GM18499 (cell line): ENCODE measurements at regions not wholly inside any gene's neighbourhood (a gene's known extent, or its start where the extent isn't known, plus 50 kb on each side); places are given as distances from the start of the nearest gene placed in this dataset.

Experiments
- ATAC-seq: cut with Tn5 transposase; IDR thresholded peaks from one replicate; pipeline ENCODE4 v1.9.1; 2021; ENCODE audit warnings: moderate number of reproducible peaks; ENCODE audit not compliant: insufficient read depth, unreplicated experiment

DNA sequence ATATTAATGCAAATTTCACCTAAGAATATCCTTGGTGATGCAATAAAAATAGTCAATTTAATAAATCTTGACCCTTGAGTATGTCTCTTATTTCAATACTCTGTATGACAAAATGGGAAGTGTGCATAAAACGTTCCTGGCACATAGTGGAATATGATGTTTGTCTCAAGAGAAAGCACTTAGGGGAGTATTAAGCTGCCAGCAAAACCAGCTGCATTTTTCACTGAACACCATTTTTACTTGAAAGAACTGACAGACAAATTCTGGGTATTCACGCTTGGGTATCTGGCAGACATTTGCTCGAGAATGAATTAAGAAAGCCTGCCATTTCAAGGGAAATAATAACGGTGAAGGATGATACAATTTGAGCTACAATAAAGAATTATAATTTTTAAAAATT is 364.8 kb downstream of the SOX9 start:
- ATAC-seq: no peak

DNA sequence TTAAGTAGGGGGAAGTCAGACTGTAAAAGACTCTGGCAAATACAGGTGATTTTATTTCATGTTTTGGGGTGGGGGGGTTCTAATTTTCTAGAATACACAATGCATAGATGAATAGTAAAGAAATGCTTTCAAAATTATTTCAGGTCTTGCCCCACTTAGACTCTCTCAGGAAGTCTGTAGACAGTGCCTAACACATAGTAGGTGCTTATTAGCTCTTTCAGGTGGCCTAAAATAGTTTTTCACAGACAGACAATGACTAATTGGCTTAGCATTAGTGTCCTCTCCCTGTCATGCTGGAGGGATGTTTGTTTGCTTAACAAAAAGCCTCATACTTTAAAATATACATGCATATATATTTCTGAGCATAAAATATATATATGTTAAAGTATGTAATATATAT is 366.0 kb downstream of the SOX9 start:
- ATAC-seq: no peak

DNA sequence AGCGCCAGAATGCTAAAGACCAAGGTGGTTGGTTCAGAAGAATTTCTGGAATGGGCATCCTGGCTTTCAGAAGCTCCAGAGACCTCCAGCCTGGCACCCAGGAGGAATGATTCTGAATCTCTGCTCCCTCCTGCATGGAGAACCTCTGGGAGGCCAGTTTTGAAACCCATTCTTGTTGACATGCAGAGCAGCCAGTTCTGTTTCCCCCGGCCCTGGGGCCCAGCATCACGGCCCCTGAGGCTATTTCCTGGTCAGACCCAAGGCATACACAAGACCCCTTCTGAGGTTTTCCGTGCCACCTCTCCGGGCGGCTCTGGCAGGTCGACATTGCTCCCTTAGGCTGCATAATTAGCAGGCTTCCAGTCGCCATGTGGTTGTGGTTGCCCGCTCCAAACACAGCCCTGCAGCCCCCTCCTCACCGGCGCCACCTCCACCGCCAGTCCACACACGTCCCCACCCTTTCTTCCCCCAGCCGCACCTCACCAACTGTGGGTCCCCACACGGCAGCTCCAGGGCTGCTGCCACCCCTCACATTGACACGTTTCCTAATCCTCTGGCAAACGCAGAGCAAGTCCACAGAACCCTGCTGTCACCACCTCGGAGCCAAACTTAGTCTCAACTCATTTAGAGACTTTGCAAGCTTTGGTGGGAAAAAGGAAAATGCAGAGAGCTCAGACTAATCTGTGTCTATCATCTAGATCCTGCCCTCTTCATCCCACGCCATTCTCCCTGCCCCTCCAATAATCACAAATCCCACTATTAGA is 367.1 kb downstream of the SOX9 start:
- no peak for ATAC-seq

GRCh38 chr17:72488555-72489271 is 367.9 kb downstream of the SOX9 start:
- no peak for ATAC-seq

DNA sequence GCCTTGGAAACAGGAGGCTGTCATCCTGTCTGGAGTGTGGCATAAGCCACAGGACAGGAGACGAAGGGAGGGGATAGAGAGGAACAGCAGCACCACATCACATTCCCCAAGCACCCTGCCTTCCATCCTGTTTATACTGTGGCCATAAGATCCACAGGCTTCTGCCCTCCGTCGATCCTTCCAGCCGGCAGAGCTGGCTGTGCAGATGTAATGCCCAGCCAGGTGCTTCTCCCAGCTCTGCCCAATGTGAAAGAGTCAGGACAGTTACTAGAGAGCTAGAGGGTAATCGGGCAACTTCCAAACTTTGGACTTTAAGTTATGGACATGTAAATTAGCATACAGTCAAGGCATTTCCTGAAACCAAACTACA is 368.4 kb downstream of the SOX9 start:
- no peak for ATAC-seq

- ATAC-seq: no peak
These were observed 370.3 kb downstream of the SOX9 start for GRCh38 chr17:72491102-72491501.

- ATAC-seq: no peak
These were observed 371.7 kb downstream of the SOX9 start for GRCh38 chr17:72492494-72492893.

DNA sequence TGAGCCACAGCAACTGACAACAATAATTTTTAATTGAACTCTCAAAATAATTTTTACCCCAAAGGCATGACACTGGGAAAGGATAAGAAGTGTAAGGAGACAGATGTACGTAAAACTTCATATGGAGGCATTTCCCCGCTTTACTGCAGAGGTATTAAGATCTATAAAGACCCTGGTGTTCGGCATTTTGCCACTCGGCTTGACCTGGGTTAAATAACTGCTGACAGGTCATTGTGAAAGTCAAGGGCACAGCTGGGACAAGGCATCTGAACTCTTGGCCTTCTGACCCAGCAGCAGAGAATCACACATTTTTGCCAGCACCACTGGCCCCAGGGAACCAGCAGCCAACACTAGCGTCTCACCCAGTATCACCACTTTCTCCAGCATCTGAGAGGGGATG is 372.1 kb downstream of the SOX9 start:
- ATAC-seq: no peak

DNA sequence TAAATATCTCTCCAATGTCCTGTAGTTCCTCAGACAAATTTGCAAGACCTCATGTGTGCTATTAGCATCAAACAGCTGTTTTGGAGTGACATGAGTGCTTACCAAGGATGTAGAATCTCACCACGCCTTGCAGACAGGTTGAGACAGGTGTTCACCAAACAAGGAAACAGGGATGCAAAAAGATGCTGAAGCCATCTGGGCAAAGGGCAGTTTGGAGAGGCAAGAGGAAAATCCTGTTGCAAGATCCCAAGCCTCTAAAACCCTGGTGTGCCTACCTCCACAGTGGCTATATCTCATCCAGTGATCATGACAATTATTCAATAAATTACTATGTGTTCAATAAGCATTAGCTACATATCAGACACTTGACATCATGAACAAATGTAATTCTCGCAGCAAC is 373.7 kb downstream of the SOX9 start:
- ATAC-seq: no peak

DNA sequence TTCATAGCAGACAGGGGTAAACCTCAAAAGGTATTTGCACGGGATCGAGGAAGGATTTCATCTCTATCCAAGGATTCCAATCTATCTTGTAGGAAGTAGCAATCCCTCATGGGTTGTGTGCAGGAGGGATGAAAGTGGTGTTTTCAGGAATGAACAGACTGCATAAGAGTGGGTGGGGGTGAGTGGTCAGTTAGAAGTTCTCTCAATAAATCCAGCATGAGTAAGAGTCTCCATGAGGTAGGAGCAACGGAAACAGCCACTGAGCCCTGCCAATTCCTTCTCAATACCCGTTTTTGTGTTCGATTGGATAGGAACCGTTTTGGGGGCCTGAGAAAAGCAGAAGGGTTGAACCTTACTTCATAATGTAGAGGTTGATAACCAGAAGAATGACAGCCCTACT is 375.6 kb downstream of the SOX9 start:
- no peak for ATAC-seq

GRCh38 chr17:72497915-72498314 is 377.1 kb downstream of the SOX9 start:
- ATAC-seq: no peak

GRCh38 chr17:72498364-72499210 is 377.8 kb downstream of the SOX9 start:
- no peak for ATAC-seq

- ATAC-seq: no peak
These were observed 380.9 kb downstream of the SOX9 start for GRCh38 chr17:72501404-72502370.

DNA sequence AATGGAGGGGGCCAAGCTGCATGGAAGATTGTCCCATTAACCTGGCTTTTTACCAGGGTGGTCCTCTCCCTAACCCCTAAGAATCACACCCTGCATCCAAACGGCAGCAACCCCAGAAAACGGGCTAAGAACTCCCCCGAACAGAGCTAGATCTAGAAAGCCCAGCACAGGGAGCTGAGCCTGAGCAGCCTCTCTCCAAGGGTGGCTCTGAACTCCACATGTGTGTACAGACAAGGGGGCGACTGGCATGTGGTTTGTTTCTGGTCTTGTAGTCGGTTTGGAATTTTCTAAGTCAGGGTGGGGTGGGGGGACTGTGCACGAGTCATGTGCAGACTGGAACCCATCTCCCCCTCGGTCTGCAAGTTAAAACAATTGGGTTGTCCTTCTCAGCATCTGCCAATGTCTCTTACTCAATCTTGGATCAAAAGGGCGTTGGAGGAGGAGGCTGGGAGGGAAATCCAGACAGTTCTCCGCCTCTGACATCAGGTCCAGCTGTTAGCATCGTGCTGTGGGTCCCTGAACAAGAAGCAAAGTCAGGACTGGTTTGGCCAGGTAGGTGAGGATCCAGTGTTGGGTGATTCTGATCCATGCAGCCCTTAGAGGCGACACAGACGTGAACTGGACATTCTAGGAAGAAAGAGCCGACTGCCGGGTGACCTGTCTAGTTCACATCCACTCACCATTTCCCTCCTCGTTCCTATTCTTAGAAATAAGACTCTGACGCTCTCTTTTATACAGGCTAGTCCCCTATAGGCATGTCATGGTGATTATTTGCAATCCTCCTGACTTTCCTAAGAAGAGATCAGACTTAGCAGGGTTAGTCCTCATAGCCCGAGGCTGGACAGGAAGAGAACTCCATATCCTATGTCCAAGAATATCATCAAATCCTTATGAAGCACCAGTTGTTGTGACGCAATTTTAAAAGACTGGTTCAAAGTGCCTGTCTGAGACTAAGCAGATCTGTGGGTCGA is 381.8 kb downstream of the SOX9 start:
- no peak for ATAC-seq

DNA sequence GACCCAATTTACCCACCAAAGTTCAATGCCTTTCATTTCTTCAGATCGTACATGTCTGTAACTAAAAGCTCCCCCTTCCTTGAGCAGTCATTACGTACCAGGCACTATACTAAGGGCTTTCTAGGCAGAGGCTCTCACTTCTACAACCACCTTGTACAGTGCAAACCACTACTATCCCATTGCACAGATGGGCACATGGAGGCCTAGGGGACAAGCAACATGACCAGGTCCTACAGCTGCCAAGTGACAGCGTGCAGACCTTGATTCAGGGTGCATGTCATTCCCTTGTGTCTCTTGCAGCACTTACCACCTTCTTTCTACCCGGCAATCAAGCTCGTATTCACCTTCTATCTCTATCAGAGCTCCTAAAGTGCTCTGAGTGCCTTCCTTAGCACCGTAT is 382.7 kb downstream of the SOX9 start:
- ATAC-seq: no peak

- ATAC-seq: no peak
These were observed 384.0 kb downstream of the SOX9 start for GRCh38 chr17:72504783-72505182.

GRCh38 chr17:72506773-72507172 is 386.0 kb downstream of the SOX9 start:
- no peak for ATAC-seq

DNA sequence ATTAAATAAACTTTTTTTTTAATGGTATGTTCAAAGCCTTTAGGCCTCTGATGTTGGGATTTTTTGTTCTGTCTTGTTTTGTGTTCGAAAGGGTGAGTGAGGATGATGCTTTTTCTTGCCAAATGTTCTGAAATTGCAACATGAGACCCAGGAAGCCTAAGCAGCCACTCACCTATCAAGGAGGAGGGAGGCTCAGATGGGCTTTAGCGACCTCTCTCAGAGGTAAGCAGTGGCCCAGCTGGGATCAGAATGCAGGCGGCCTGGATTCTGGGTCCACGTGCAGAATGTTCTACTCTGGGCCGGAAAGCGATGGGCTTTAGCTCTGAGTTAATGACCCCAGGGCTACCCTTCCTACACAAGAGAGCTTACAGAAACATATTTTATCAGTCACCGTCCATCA is 386.6 kb downstream of the SOX9 start:
- ATAC-seq: no peak
